ENCODE measurements at regions not wholly inside any gene's neighbourhood (a gene's known extent, or its start where the extent isn't known, plus 50 kb on each side); places are given as distances from the start of the nearest gene placed in this dataset.

DNA sequence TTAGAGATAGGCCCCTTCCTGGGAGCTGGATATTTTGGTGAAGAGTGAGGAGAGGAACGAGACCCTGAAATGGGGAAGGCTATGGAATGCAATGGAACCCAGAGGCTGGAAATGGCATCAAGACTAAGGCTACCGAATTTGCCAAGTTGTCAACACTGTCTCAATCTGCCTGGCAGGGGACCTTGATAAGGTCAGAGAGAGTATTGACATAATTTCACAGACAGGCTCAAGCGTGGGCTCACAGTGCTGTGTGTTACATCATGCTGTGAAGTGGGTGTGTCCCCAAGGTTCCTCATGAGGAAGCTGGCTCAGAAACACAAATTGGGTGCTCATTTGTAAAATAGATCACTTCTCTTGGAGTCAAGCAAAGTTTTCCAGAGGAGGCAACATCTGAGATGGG lies 51.8 kb upstream of the CYRIA start:
- no peak for DNase-seq

DNA sequence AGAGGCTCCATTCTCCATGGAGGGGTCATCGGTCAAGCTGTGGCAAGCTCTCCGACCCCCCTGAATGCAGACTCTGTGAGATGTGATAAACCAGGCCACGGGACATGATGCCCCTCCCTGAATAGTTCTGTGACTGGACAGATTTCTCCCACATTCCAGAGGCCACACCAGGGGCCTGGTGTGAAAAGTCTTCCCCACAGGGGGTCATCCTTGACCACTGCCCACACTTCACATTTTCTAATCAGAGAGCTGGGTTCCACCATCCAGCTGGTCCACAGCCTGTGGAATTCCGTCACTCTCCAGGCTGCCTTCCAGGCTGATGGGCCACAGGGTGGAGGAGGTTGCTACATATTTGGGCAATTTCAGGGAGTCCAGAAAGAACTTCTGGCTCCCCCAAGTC lies 51.3 kb upstream of the CYRIA start:
- no peak for DNase-seq

- no peak for DNase-seq
These were observed 50.4 kb upstream of the CYRIA start for GRCh38 chr2:16716024-16716423.

Data from T-helper 1 cell (primary cell).